GM21737 (cell line): ENCODE measurements at regions not wholly inside any gene's neighbourhood (a gene's known extent, or its start where the extent isn't known, plus 50 kb on each side); places are given as distances from the start of the nearest gene placed in this dataset.
A peak's percentile ranks its signal among the peaks of the same experiment; 100 is the strongest.

ENCODE experiments used
- ATAC-seq: cut with Tn5 transposase; IDR thresholded peaks from one replicate; pipeline ENCODE4 v1.9.1; 2021; ENCODE audit warnings: mild to moderate bottlenecking, moderate library complexity; ENCODE audit not compliant: unreplicated experiment

GRCh38 chr11:32531528-32531927 is 52.1 kb upstream of the EIF3M start:
- no peak for ATAC-seq

GRCh38 chr11:32529994-32530588 is 53.5 kb upstream of the EIF3M start:
- ATAC-seq: peak; percentile 98

- no peak for ATAC-seq
These were observed 56.1 kb upstream of the EIF3M start for GRCh38 chr11:32527261-32528175.

GRCh38 chr11:32526760-32527159 is 56.9 kb upstream of the EIF3M start:
- no peak for ATAC-seq

GRCh38 chr11:32511926-32512325 is 71.7 kb upstream of the EIF3M start:
- ATAC-seq: no peak

GRCh38 chr11:32510039-32510438 is 73.6 kb upstream of the EIF3M start:
- ATAC-seq: no peak

GRCh38 chr11:32508780-32509179 is 73.4 kb upstream of the WT1 start:
- ATAC-seq: no peak

- no peak for ATAC-seq
These were observed 64.7 kb upstream of the WT1 start for GRCh38 chr11:32500001-32500400.

GRCh38 chr11:32497951-32498350 is 62.6 kb upstream of the WT1 start:
- ATAC-seq: no peak

- ATAC-seq: no peak
These were observed 59.3 kb upstream of the WT1 start for GRCh38 chr11:32494629-32495028.

- ATAC-seq: no peak
These were observed 54.1 kb upstream of the WT1 start for GRCh38 chr11:32489464-32489863.

- ATAC-seq: no peak
These were observed 51.9 kb upstream of the WT1 start for GRCh38 chr11:32487270-32487669.

GRCh38 chr11:32485733-32486132 is 50.4 kb upstream of the WT1 start:
- ATAC-seq: no peak
